Astrocyte (in vitro differentiated cells and primary cell): ENCODE measurements at regions not wholly inside any gene's neighbourhood (a gene's known extent, or its start where the extent isn't known, plus 50 kb on each side); places are given as distances from the start of the nearest gene placed in this dataset.

Experiments
- DNase-seq: peaks from one replicate; pipeline ENCODE4 v3.0.0-alpha.2; 2010; ENCODE audit warnings: low read depth
- FAIRE-seq: peaks from 2 replicates; lab custom pipeline; 2011; peaks lifted over from hg19 to GRCh38; lab: Jason Lieb, UNC
- H2AFZ ChIP-seq: 2 replicates; pipeline ENCODE4 v1.6.0; 2012; ENCODE audit warnings: low read depth, low read length, inconsistent platforms
- H3K27ac ChIP-seq: 2 replicates; pipeline ENCODE4 v1.5.1; 2011; ENCODE audit warnings: low read depth, low read length, inconsistent platforms
- H3K27me3 ChIP-seq: 2 replicates; pipeline ENCODE4 v1.6.0; 2011; ENCODE audit warnings: low read length, inconsistent platforms; ENCODE audit not compliant: insufficient read depth
- H3K36me3 ChIP-seq: 2 replicates; pipeline ENCODE4 v1.5.1; 2011; ENCODE audit warnings: low read length, inconsistent platforms; ENCODE audit not compliant: insufficient read depth
- H3K4me1 ChIP-seq: 2 replicates; pipeline ENCODE4 v1.5.1; 2011; ENCODE audit warnings: low read length, inconsistent platforms; ENCODE audit not compliant: insufficient read depth
- H3K4me2 ChIP-seq: 2 replicates; pipeline ENCODE4 v1.6.0; 2012; ENCODE audit warnings: low read length, inconsistent platforms
- H3K4me3 ChIP-seq: 2 replicates; pipeline ENCODE4 v1.5.1; 2011; ENCODE audit warnings: low read depth, mild to moderate bottlenecking, low read length, inconsistent platforms; ENCODE audit not compliant: insufficient read depth
- H3K79me2 ChIP-seq: 2 replicates; pipeline ENCODE4 v1.6.0; 2012; ENCODE audit warnings: mild to moderate bottlenecking, low read length, inconsistent platforms; ENCODE audit not compliant: insufficient read depth
- H3K9ac ChIP-seq: 2 replicates; pipeline ENCODE4 v1.6.0; 2012; ENCODE audit warnings: mild to moderate bottlenecking, low read length, inconsistent platforms
- H3K9me3 ChIP-seq: 2 replicates; pipeline ENCODE4 v1.5.1; 2012; ENCODE audit warnings: low read depth, mild to moderate bottlenecking, low read length, inconsistent platforms; ENCODE audit not compliant: insufficient read depth
- H4K20me1 ChIP-seq: 2 replicates; pipeline ENCODE4 v1.6.0; 2012; ENCODE audit warnings: low read length, inconsistent platforms; ENCODE audit not compliant: insufficient read depth
- H3K27ac Mint-ChIP-seq: one replicate; pipeline ENCODE4 v1.8.0; 2021; ENCODE audit warnings: mild to moderate bottlenecking, mixed read lengths; ENCODE audit not compliant: unreplicated experiment
- H3K27me3 Mint-ChIP-seq: one replicate; pipeline ENCODE4 v1.8.0; 2021; ENCODE audit warnings: low read depth, mixed read lengths; ENCODE audit not compliant: unreplicated experiment
- H3K36me3 Mint-ChIP-seq: one replicate; pipeline ENCODE4 v1.8.0; 2021; ENCODE audit warnings: low read depth, mixed read lengths; ENCODE audit not compliant: unreplicated experiment
- H3K4me1 Mint-ChIP-seq: one replicate; pipeline ENCODE4 v1.8.0; 2021; ENCODE audit warnings: low read depth, mixed read lengths; ENCODE audit not compliant: unreplicated experiment
- H3K4me3 Mint-ChIP-seq: one replicate; pipeline ENCODE4 v1.8.0; 2021; ENCODE audit warnings: mild to moderate bottlenecking, moderate library complexity, mixed read lengths; ENCODE audit not compliant: unreplicated experiment
- H3K9me3 Mint-ChIP-seq: one replicate; pipeline ENCODE4 v1.8.0; 2021; ENCODE audit warnings: mild to moderate bottlenecking, mixed read lengths; ENCODE audit not compliant: unreplicated experiment
- CTCF ChIP-seq: IDR thresholded peaks from 2 replicates; pipeline ENCODE4 v1.5.1; 2011; ENCODE audit warnings: low read depth, mild to moderate bottlenecking, inconsistent platforms, low read length, moderate library complexity; ENCODE audit not compliant: insufficient read depth
- EZH2 ChIP-seq: IDR thresholded peaks from 2 replicates; pipeline ENCODE4 v1.6.1; 2012; ENCODE audit warnings: mild to moderate bottlenecking, low read length, inconsistent platforms; ENCODE audit not compliant: insufficient read depth

DNA sequence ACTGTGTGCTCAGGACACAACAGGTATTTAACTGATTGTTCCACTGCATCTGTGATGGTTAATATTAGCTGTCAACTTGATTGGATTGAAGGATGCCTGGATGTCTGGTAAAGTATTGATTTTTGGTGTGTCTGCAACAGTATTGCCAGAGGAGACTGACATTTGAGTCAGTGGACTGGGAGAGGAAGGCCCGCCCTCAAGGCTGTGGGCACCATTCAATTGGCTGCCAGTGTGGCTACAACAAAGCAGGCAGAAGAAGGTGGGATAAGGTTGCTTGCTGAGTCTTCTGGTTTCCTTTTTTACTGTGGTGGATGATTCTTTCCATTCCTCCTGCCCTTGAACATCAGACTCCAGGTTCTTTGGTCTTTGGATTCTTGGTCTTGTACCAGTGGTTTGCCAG lies 137.1 kb upstream of the FAM13C start:
- no peaks in the 10 kb centered on the region for H4K20me1 ChIP-seq
- no peaks in the 10 kb centered on the region for H3K36me3 Mint-ChIP-seq
- H3K36me3 ChIP-seq: no peaks in the 10 kb centered on the region
- H3K9me3 ChIP-seq: no peaks in the 10 kb centered on the region
- H3K4me1 Mint-ChIP-seq: no peaks in the 10 kb centered on the region
- no peak overlapping the region for H3K4me3 Mint-ChIP-seq
- no peak overlapping the region for H3K4me3 ChIP-seq
- no peak overlapping the region for H3K9ac ChIP-seq
- H3K4me1 ChIP-seq: no peaks in the 10 kb centered on the region
- no peaks in the 10 kb centered on the region for H3K27me3 Mint-ChIP-seq
- H3K9me3 Mint-ChIP-seq: peaks cover 7% of the 10 kb centered on the region
- H3K27me3 ChIP-seq: no peaks in the 10 kb centered on the region
- DNase-seq (no peak), FAIRE-seq (no peak)
- TF ChIP-seq EZH2: no peak
- no peak for TF ChIP-seq CTCF
- no peak overlapping the region for H3K27ac ChIP-seq
- H3K27ac Mint-ChIP-seq: no peak overlapping the region
- H3K4me2 ChIP-seq: no peak overlapping the region
- no peaks in the 10 kb centered on the region for H3K79me2 ChIP-seq
- H2AFZ ChIP-seq: no peak overlapping the region

DNA sequence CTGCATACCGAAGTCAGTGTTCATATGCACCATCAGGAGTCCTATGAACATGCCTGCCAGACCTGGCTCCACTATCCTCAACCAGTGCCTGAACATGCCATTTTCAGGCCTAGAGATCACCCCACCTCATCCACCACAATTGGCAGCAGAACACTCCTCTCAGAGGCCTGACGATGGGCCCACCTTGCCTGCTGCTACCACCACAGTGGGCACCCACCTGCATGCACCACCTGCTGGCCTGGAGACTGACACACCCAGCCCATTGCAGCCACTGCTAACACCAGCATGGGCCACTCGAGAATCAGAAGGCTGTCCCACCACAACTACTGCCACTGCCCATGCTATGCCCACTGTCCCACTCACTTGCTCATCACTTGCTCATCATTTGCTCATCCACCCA lies 130.7 kb upstream of the FAM13C start:
- Histone ChIP-seq H3K79me2 (no peaks in the 10 kb centered on the region), H3K9ac (no peak overlapping the region), H3K4me2 (no peak overlapping the region), H3K36me3 (no peaks in the 10 kb centered on the region), H3K27ac (no peak overlapping the region), H2AFZ (no peak overlapping the region), H3K9me3 (no peaks in the 10 kb centered on the region), H3K4me1 (no peaks in the 10 kb centered on the region), H3K4me3 (no peak overlapping the region), H3K27me3 (no peaks in the 10 kb centered on the region), H4K20me1 (no peaks in the 10 kb centered on the region)
- DNase-seq (no peak), FAIRE-seq (no peak)
- Mint-ChIP-seq H3K4me1 (no peaks in the 10 kb centered on the region), H3K27ac (no peak overlapping the region), H3K36me3 (no peaks in the 10 kb centered on the region), H3K27me3 (no peaks in the 10 kb centered on the region), H3K9me3 (peaks cover 11% of the 10 kb centered on the region), H3K4me3 (no peak overlapping the region)
- no peak for TF ChIP-seq EZH2
- no peak for TF ChIP-seq CTCF

- Mint-ChIP-seq H3K27ac (no peak overlapping the region), H3K4me3 (no peak overlapping the region), H3K4me1 (no peaks in the 10 kb centered on the region), H3K27me3 (no peaks in the 10 kb centered on the region), H3K36me3 (no peaks in the 10 kb centered on the region), H3K9me3 (no peaks in the 10 kb centered on the region)
- Histone ChIP-seq H3K27me3 (peaks cover 7% of the 10 kb centered on the region), H3K9me3 (no peaks in the 10 kb centered on the region), H3K4me1 (no peaks in the 10 kb centered on the region), H3K36me3 (no peaks in the 10 kb centered on the region), H3K9ac (no peak overlapping the region), H3K27ac (no peak overlapping the region), H3K4me3 (no peak overlapping the region), H2AFZ (no peak overlapping the region), H3K4me2 (no peak overlapping the region), H3K79me2 (no peaks in the 10 kb centered on the region), H4K20me1 (no peaks in the 10 kb centered on the region)
- no peak for DNase-seq
- TF ChIP-seq CTCF (no peak), EZH2 (no peak)
- no peak for FAIRE-seq
These were observed 117.1 kb upstream of the FAM13C start for GRCh38 chr10:59479426-59479825.
